ENCODE measurements at regions not wholly inside any gene's neighbourhood (a gene's known extent, or its start where the extent isn't known, plus 50 kb on each side); places are given as distances from the start of the nearest gene placed in this dataset.

GRCh38 chr2:79359419-79359818 lies 153.4 kb upstream of the CTNNA2 start:
- no peak for DNase-seq (ENCODE audit: low read depth)

- no peak for DNase-seq (ENCODE audit: low read depth)
These were observed 157.3 kb upstream of the CTNNA2 start for GRCh38 chr2:79355569-79355968.

GRCh38 chr2:79327460-79327859 lies 167.9 kb upstream of the REG3A start:
- no peak for DNase-seq (ENCODE audit: low read depth)

GRCh38 chr2:79320871-79321270 lies 161.3 kb upstream of the REG3A start:
- DNase-seq (ENCODE audit: low read depth) = no peak

GRCh38 chr2:79294994-79295393 lies 135.4 kb upstream of the REG3A start:
- DNase-seq (ENCODE audit: low read depth) = no peak

- no peak for DNase-seq (ENCODE audit: low read depth)
These were observed 133.4 kb upstream of the REG3A start for GRCh38 chr2:79292958-79293315.

GRCh38 chr2:79292239-79292957 lies 132.8 kb upstream of the REG3A start:
- DNase-seq (ENCODE audit: low read depth) = no peak

GRCh38 chr2:79275863-79276262 lies 116.3 kb upstream of the REG3A start:
- no peak for DNase-seq (ENCODE audit: low read depth)

GRCh38 chr2:79275197-79275596 lies 115.6 kb upstream of the REG3A start:
- no peak for DNase-seq (ENCODE audit: low read depth)

GRCh38 chr2:79272616-79273015 lies 113.1 kb upstream of the REG3A start:
- DNase-seq (ENCODE audit: low read depth) = no peak

GRCh38 chr2:79271456-79271855 lies 111.9 kb upstream of the REG3A start:
- DNase-seq (ENCODE audit: low read depth) = no peak

- DNase-seq (ENCODE audit: low read depth) = no peak
These were observed 101.3 kb upstream of the REG3A start for GRCh38 chr2:79260848-79261247.

GRCh38 chr2:79259959-79260358 lies 100.4 kb upstream of the REG3A start:
- peak; percentile 36 for DNase-seq (ENCODE audit: low read depth)

GRCh38 chr2:79259296-79259695 lies 99.7 kb upstream of the REG3A start:
- peak; percentile 57 for DNase-seq (ENCODE audit: low read depth)

GRCh38 chr2:79253243-79253774 lies 93.8 kb upstream of the REG3A start:
- no peak for DNase-seq (ENCODE audit: low read depth)

- DNase-seq (ENCODE audit: low read depth) = no peak
These were observed 91.1 kb upstream of the REG3A start for GRCh38 chr2:79250656-79251055.

- no peak for DNase-seq (ENCODE audit: low read depth)
These were observed 89.2 kb upstream of the REG3A start for GRCh38 chr2:79248776-79249175.

GRCh38 chr2:79235135-79235534 lies 75.6 kb upstream of the REG3A start:
- no peak for DNase-seq (ENCODE audit: low read depth)

- DNase-seq (ENCODE audit: low read depth) = no peak
These were observed 64.0 kb upstream of the REG3A start for GRCh38 chr2:79223539-79223938.

- peak; percentile 21 for DNase-seq (ENCODE audit: low read depth)
These were observed 59.9 kb upstream of the REG3A start for GRCh38 chr2:79219383-79219988.

- DNase-seq (ENCODE audit: low read depth) = no peak
These were observed 50.8 kb upstream of the REG3A start for GRCh38 chr2:79210274-79210917.

Data from HT1080 (cell line).